Caco-2 (cell line): ENCODE measurements at regions not wholly inside any gene's neighbourhood (a gene's known extent, or its start where the extent isn't known, plus 50 kb on each side); places are given as distances from the start of the nearest gene placed in this dataset.
A peak's percentile ranks its signal among the peaks of the same experiment; 100 is the strongest.

Experiments
- BruUV-seq: library from RNA; stranded (reverse); fragments of 400-500 nt; replicated peaks from 2 replicates; lab custom pipeline; 2021; lab: Mats Ljungman, UMichigan
- CTCF ChIA-PET: fragments of 300-600 bp; sonication (Branson Sonifier 250); formaldehyde crosslinking; loops from one replicate; lab custom pipeline; 2022; ENCODE audit warnings: antibody characterized with exemption; lab: Charles Lee
- POLR2A ChIA-PET: fragments of 300-600 bp; sonication (Branson Sonifier 250); formaldehyde crosslinking; loops from one replicate; lab custom pipeline; 2022; ENCODE audit warnings: antibody characterized with exemption; lab: Charles Lee
- DNase-seq, 2 experiments: peaks; one replicate each; pipeline versions ENCODE4 v3.0.0 to v3.0.0-alpha.2; 2020 to 2022
- H3K27me3 ChIP-seq: replicated peaks from 2 replicates; pipeline ENCODE4 v1.6.0; 2011; ENCODE audit warnings: low read length; ENCODE audit not compliant: control insufficient read depth, insufficient read depth
- H3K36me3 ChIP-seq: 2 replicates; pipeline ENCODE4 v1.5.1; 2011; ENCODE audit warnings: low read length; ENCODE audit not compliant: control insufficient read depth, insufficient read depth
- H3K4me1 ChIP-seq: fragments of 250-450 bp; sonication (Bioruptor Pico); 2 replicates; pipeline ENCODE4 v1.5.1; 2020; ENCODE audit warnings: mild to moderate bottlenecking
- H3K4me3 ChIP-seq: 2 replicates; pipeline ENCODE4 v1.5.1; 2011; ENCODE audit warnings: low read depth, mild to moderate bottlenecking, control low read depth, low read length
- H3K9me3 ChIP-seq: fragments of 250-450 bp; sonication (Bioruptor Pico); 2 replicates; pipeline ENCODE4 v1.5.1; 2020; ENCODE audit warnings: mild to moderate bottlenecking, moderate library complexity
- H3K27ac Mint-ChIP-seq: one replicate; pipeline ENCODE4 v1.8.0; 2022; ENCODE audit warnings: mixed read lengths; ENCODE audit not compliant: unreplicated experiment
- H3K27me3 Mint-ChIP-seq: one replicate; pipeline ENCODE4 v1.8.0; 2022; ENCODE audit warnings: mixed read lengths; ENCODE audit not compliant: insufficient read depth, unreplicated experiment
- H3K36me3 Mint-ChIP-seq: one replicate; pipeline ENCODE4 v1.8.0; 2022; ENCODE audit warnings: mild to moderate bottlenecking, mixed read lengths; ENCODE audit not compliant: insufficient read depth, unreplicated experiment
- H3K4me1 Mint-ChIP-seq: one replicate; pipeline ENCODE4 v1.8.0; 2022; ENCODE audit warnings: low read depth, mixed read lengths; ENCODE audit not compliant: unreplicated experiment
- H3K4me3 Mint-ChIP-seq: one replicate; pipeline ENCODE4 v1.8.0; 2022; ENCODE audit warnings: mild to moderate bottlenecking, moderate library complexity, mixed read lengths; ENCODE audit not compliant: unreplicated experiment
- H3K9me3 Mint-ChIP-seq: one replicate; pipeline ENCODE4 v1.8.0; 2022; ENCODE audit warnings: mixed read lengths; ENCODE audit not compliant: unreplicated experiment
- CTCF ChIP-seq, 2 experiments: fragments of 200-600 bp in 1 of 2; IDR thresholded peaks; 1 replicate in 1 of 2; 2 replicates in 1 of 2; pipeline versions ENCODE4 v1.5.1 to v1.8.0; 2011 to 2022; ENCODE audit warnings: antibody characterized with exemption in 1 of 2, control low read depth in 1 of 2, inconsistent platforms in 1 of 2, low read depth in 1 of 2, low read length in 1 of 2, mild to moderate bottlenecking in 1 of 2, moderate library complexity in 1 of 2; ENCODE audit not compliant: insufficient read depth in 1 of 2, severe bottlenecking in 1 of 2, unreplicated experiment in 1 of 2
- intact Hi-C: fragments of 100-400 bp; cut with micrococcal nuclease; formaldehyde crosslinking; loops from one replicate; pipeline ENCODE4 v1.10.0; 2022; ENCODE audit not compliant: unreplicated experiment

GRCh38 chr10:118944959-118945633, 84.4 kb upstream of the NANOS1 start:
- BruUV-seq, result no TSS peak
- ChIA-PET CTCF (no interaction called here), POLR2A (no interaction called here)
- Mint-ChIP-seq H3K36me3 (no peaks in the 10 kb centered on the region), H3K4me3 (no peak overlapping the region), H3K27me3 (no peaks in the 10 kb centered on the region), H3K27ac (no peak overlapping the region), H3K9me3 (peaks cover 9% of the 10 kb centered on the region), H3K4me1 (peaks cover 6% of the 10 kb centered on the region)
- intact Hi-C loops, result no loop called here
- TF ChIP-seq CTCF (IDR thresholded peaks at IDR 0.05; ENCODE audit: insufficient read depth in 1 of 2, low read depth in 1 of 2, low read length in 1 of 2, severe bottlenecking in 1 of 2, unreplicated experiment in 1 of 2), result no peak
- DNase-seq, result no peak
- Histone ChIP-seq H3K36me3 (no peaks in the 10 kb centered on the region), H3K4me3 (no peak overlapping the region), H3K4me1 (no peaks in the 10 kb centered on the region), H3K27me3 (no peaks in the 10 kb centered on the region), H3K9me3 (no peaks in the 10 kb centered on the region)

GRCh38 chr10:118948786-118949185, 80.7 kb upstream of the NANOS1 start:
- Mint-ChIP-seq H3K4me3 (no peak overlapping the region), H3K4me1 (peaks cover 6% of the 10 kb centered on the region), H3K27me3 (peaks cover 3% of the 10 kb centered on the region), H3K9me3 (peaks cover 9% of the 10 kb centered on the region), H3K27ac (peak overlapping the region; percentile 25), H3K36me3 (no peaks in the 10 kb centered on the region)
- H3K9me3 ChIP-seq, result no peaks in the 10 kb centered on the region
- H3K36me3 ChIP-seq, result no peaks in the 10 kb centered on the region
- H3K4me3 ChIP-seq, result no peak overlapping the region
- no peaks in the 10 kb centered on the region for H3K27me3 ChIP-seq
- CTCF ChIA-PET, result no interaction called here
- no peak for DNase-seq
- POLR2A ChIA-PET, result no interaction called here
- TF ChIP-seq CTCF (IDR thresholded peaks at IDR 0.05; ENCODE audit: insufficient read depth in 1 of 2, low read depth in 1 of 2, low read length in 1 of 2, severe bottlenecking in 1 of 2, unreplicated experiment in 1 of 2), result no peak
- H3K4me1 ChIP-seq, result no peaks in the 10 kb centered on the region
- BruUV-seq, result no TSS peak
- intact Hi-C loops, result no loop called here

GRCh38 chr10:118950190-118950680, 79.3 kb upstream of the NANOS1 start:
- H3K27ac Mint-ChIP-seq, result no peak overlapping the region
- Histone ChIP-seq H3K9me3 (no peaks in the 10 kb centered on the region), H3K4me1 (no peaks in the 10 kb centered on the region), H3K36me3 (no peaks in the 10 kb centered on the region), H3K4me3 (no peak overlapping the region), H3K27me3 (no peaks in the 10 kb centered on the region)
- TF ChIP-seq CTCF (IDR thresholded peaks at IDR 0.05; ENCODE audit: insufficient read depth in 1 of 2, low read depth in 1 of 2, low read length in 1 of 2, severe bottlenecking in 1 of 2, unreplicated experiment in 1 of 2), result no peak
- BruUV-seq, result no TSS peak
- H3K4me3 Mint-ChIP-seq, result no peak overlapping the region
- DNase-seq, result no peak
- intact Hi-C loops, result no loop called here
- no peaks in the 10 kb centered on the region for H3K36me3 Mint-ChIP-seq
- H3K9me3 Mint-ChIP-seq, result peaks cover 9% of the 10 kb centered on the region
- POLR2A ChIA-PET, result no interaction called here
- H3K27me3 Mint-ChIP-seq, result peaks cover 3% of the 10 kb centered on the region
- H3K4me1 Mint-ChIP-seq, result peaks cover 6% of the 10 kb centered on the region
- CTCF ChIA-PET, result no interaction called here
